ENCODE measurements at regions not wholly inside any gene's neighbourhood (a gene's known extent, or its start where the extent isn't known, plus 50 kb on each side); places are given as distances from the start of the nearest gene placed in this dataset.

GRCh38 chr6:23672737-23673136, 453.3 kb upstream of the NRSN1 start:
- TF ChIP-seq EZH2 (IDR thresholded peaks at IDR 0.05; ENCODE audit: borderline replicate concordance, low read length) = no peak
- TF ChIP-seq CTCF (IDR thresholded peaks at IDR 0.05; ENCODE audit: low read length) = no peak

Data from OCI-LY1 (cell line).